Gastrocnemius medialis (tissue), 4 donors: ENCODE measurements at regions not wholly inside any gene's neighbourhood (a gene's known extent, or its start where the extent isn't known, plus 50 kb on each side); places are given as distances from the start of the nearest gene placed in this dataset.

Source experiments
- POLR2A ChIP-seq, 2 donors: fragments of 450-650 bp; IDR thresholded peaks; one replicate each; pipeline ENCODE4 v1.6.1; 2017; ENCODE audit warnings: antibody characterized with exemption in 2 of 2, mild to moderate bottlenecking in 2 of 2, moderate library complexity in 2 of 2
- TF ChIP-seq, protein P1 (sequence below), 5 experiments: fragments of 450-650 bp in 3 of 5; fragments of 200-600 bp in 2 of 5; sonication (generic) in 2 of 5; IDR thresholded peaks in 4 of 5; conservative IDR thresholded peaks in 1 of 5; 1 replicate in 4 of 5; 2 replicates in 1 of 5; pipeline ENCODE4 v1.5.1; 2016 to 2019; ENCODE audit warnings: antibody characterized with exemption in 5 of 5, mild to moderate bottlenecking in 3 of 5, moderate library complexity in 3 of 5

- TF ChIP-seq, protein P1, sequence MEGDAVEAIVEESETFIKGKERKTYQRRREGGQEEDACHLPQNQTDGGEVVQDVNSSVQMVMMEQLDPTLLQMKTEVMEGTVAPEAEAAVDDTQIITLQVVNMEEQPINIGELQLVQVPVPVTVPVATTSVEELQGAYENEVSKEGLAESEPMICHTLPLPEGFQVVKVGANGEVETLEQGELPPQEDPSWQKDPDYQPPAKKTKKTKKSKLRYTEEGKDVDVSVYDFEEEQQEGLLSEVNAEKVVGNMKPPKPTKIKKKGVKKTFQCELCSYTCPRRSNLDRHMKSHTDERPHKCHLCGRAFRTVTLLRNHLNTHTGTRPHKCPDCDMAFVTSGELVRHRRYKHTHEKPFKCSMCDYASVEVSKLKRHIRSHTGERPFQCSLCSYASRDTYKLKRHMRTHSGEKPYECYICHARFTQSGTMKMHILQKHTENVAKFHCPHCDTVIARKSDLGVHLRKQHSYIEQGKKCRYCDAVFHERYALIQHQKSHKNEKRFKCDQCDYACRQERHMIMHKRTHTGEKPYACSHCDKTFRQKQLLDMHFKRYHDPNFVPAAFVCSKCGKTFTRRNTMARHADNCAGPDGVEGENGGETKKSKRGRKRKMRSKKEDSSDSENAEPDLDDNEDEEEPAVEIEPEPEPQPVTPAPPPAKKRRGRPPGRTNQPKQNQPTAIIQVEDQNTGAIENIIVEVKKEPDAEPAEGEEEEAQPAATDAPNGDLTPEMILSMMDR (IDR thresholded peaks at IDR 0.05 in 4 of 5, conservative IDR thresholded peaks at IDR 0.05 in 1 of 5): no peak
- no peak for TF ChIP-seq POLR2A (IDR thresholded peaks at IDR 0.05)
Measured at GRCh38 chr1:67588178-67588855, 96.7 kb upstream of the GADD45A start.
